ENCODE measurements at regions not wholly inside any gene's neighbourhood (a gene's known extent, or its start where the extent isn't known, plus 50 kb on each side); places are given as distances from the start of the nearest gene placed in this dataset.
"Not testable (repeated sequence)": the region's sequence is repeated elsewhere in the genome, so short reads cannot be mapped to it uniquely, and the experiment has no call there.

DNA sequence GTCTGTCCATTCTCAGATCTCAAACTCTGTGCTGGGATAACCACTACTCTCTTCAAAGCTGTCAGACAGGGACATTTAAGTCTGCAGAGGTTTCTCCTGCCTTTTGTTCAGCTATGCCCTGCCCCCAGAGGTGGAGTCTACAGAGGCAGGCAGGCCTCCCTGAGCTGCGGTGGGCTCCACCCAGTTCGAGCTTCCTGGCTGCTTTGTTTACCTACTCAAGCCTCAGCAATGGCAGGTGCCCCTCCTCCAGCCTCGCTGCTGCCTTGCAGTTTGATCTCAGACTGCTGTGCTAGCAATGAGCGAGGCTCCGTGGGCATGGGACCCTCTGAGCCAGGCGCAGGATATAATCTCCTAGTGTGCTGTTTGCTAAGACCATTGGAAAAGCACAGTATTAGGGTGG lies 53.1 kb upstream of the HUNK start:
- DNase-seq (ENCODE audit: low spot score) = not testable (repeated sequence)

DNA sequence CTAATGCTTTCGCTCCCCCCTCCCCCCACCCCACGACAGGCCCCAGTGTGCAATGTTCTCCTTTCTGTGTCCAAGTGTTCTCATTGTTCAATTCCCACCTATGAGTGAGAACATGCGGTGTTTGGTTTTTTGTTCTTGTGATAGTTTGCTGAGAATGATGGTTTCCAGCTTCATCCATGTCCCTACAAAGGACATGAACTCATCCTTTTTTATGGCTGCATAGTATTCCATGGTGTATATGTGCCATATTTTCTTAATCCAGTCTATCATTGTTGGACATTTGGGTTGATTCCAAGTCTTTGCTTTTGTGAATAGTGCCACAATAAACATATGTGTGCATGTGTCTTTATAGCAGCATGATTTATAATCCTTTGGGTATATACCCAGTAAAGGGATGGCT lies 58.5 kb upstream of the HUNK start:
- DNase-seq (ENCODE audit: low spot score) = not testable (repeated sequence)

DNA sequence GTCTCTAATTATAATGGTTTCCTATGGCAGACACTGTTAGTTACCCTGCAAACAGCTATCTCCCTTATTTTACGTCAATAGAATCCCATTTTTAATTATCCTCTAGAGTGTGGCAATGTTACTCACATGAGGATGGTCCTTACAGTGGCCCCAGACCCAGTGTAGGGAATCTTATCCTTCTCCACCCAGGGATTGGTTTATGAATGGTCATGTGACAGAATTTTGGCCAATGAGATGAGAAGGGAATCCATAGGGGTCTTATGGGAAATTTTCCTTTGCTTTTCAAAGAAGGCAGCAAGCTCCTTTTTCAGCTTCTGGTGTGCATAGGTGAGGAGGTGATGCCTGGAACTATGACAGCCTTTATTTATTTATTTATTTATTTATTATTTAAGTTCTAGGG lies 59.0 kb upstream of the HUNK start:
- DNase-seq (ENCODE audit: low spot score) = no peak

DNA sequence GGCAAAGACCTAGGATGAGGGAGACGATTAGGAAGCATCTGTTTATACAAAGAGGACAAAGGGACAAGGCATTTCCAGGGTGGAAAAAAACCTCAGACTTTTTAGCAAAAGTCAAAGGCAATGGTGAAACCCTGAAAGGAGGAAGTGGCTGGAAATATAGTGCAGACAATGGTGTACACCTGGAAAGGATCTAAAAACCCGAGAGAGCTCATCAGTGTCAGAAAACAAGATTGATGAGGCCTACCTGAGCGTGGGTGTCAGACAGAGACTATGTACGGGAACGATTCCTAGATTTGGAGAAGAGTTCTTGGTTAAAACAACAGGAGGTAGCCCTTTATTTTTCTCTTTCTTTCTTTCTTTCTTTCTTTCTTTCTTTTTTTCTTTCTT lies 68.8 kb upstream of the HUNK start:
- no peak for DNase-seq (ENCODE audit: low spot score)

DNA sequence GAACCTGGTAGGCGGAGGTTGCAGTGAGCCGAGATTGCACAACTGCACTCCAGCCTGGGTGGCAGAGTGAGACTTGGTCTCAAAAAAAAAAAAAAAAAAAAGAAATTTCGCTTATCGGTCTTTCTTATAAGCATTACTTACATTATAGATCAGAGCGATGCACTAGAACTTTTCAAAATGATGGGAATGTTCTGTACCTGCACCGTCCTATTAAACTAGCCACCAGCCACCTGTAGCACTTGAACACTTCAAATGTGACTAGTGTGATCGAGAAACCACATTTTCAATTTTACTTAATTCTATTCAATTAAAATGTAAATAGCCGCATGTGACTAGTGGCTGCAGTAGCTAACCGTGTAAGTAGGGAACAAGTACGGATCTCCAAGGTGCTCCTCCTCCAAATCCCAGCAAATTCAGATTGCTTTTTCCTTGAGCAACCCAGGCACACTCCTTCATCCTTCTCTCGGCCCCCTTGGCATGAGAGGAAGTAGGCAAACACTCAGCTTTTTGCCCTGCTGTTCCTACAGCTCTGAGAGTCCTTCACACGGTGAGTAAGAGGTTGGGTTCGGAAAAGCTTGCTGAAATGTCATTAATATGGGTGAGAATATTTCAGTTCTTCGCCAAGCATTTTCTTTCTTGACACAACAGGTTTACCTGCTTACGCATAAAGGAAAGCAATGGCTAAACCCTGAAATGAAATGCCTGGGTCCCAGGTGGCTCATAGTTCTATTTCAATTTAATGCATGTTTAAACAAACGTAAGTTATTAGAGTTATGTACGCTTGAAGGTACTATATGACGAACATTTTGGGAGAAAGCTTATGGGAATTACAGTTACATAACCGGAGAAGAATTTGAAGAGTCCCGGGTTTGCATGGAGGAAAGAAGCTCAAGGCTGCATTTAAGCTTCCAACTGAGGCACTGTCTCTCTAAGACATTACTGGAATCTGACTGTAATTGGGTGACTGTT lies 69.5 kb upstream of the HUNK start:
- DNase-seq (ENCODE audit: low spot score) = no peak

DNA sequence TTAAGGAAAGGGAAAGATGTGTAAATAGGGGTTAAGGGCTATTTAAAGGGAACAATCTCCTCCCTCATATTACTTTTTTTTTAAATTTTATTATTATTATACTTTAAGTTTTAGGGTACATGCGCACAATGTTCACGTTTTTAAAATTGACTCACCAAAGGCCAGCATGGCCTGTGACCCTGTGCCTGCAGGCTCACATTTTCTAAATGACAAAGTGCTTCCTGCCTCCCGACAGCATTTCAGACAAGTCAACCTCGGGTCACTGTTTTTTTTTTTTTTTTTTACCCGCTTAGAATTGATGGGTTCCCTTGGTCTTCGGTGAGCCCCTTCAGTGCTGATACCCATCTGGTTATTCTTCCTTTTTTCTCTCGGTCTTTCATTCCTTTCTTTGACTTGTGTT lies 70.4 kb upstream of the SCAF4 start:
- DNase-seq (ENCODE audit: low spot score) = peak; percentile 10

DNA sequence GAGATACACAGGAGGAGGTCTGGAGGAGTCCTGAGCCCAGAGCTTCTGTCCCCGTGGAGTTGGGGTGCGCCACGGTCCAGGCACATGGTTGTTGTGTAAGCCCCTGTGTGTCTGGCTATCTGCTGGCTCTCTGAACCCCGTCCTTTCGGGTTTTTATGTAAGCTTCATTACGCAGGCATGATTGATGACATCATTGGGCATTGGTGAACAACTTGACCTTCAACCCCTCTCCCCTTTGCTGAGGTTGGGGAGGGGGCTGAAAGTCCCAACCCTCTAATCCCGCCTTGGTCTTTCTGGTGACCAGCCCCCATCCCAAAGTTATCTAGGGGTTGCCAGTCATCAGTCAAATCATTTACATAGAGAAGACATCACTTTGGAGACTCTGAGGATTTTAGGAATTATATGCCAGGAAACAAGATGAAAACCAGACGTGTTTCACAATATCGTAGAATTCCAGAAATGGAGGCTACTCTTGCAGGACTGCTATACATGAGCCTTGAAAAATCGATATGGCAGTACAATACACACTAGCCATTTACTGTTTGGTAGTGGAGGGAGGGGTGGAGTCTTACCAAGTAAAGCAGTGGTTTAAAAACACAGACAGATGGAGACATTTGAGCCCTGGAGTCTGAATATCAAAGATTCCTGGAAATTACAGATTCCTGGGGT lies 69.8 kb upstream of the SCAF4 start:
- no peak for DNase-seq (ENCODE audit: low spot score)

DNA sequence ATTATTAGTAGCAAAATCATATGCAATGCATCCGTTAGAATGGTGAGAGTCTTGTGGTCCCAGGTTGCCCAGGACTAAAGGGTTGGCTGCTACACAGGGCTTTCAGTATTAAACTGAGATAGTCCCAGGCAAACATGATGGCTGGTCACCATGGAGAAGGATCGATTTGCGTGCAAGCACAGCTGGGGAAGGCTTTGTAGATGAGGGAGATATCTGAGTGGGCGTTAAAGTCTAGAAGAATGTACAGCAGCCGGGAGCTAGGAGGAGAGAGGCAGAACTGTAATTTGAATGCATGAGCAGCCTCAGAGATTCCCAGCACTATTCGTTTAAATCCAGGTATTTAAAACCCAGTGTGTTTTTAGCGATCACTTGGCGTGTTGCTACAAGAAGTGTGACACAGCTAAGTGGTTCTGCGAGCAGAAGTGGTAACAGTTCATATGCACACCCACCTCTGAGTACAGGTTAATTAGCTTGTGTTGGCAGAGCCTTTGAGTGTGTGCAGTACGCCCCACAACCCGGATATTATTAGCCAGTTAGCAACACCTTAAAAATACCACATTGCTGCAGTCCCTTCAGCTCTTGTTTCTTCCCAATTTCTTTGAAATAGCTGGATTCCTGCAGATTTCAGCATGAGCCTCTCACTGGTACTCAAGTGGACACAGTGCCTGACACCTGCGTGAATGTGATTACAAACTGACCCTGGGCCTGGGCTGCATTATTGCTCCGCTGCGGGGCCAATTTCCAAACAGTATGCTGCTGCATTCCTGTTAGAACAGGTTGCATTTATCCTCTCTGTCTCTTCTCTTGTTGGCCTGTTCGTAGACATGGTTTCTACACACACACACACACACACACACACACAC lies 67.2 kb upstream of the SCAF4 start:
- no peak for DNase-seq (ENCODE audit: low spot score)

DNA sequence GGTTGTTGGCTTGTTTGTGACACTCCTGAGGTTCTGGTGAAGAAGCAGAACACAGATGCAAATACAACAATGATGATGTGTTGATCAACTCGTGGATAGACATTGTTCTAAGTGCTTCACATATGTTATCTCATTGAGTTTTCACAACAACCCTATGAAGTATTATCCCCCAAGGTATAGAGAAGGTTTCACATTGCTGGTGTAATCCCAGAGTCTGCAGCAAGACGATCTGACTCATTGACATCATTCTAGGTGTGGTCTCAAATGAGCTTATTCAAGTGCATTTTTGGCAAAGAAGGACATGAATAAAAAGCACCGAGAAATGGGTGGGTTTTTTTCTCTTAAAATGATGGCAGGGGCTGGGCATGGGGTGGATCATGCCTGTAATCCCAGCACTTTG lies 64.1 kb upstream of the SCAF4 start:
- no peak for DNase-seq (ENCODE audit: low spot score)

DNA sequence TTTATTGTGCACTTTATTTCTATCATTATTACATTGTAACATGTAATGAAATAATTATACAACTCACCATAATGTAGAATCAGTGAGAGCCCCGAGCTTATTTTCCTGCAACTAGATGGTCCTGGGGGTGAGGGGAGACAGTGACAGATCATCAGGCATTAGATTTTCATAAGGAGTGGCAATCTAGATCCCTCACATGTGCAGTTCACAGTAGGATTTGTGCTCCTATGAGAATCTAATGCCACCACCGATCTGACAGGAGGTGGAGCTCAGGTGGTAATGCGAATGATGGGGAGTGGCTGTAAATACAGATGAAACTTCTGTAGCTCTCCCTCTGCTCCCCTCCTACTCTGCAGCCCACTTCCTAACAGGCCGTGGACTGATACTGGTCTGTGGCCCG lies 58.5 kb upstream of the SCAF4 start:
- not testable (repeated sequence) for DNase-seq (ENCODE audit: low spot score)

DNA sequence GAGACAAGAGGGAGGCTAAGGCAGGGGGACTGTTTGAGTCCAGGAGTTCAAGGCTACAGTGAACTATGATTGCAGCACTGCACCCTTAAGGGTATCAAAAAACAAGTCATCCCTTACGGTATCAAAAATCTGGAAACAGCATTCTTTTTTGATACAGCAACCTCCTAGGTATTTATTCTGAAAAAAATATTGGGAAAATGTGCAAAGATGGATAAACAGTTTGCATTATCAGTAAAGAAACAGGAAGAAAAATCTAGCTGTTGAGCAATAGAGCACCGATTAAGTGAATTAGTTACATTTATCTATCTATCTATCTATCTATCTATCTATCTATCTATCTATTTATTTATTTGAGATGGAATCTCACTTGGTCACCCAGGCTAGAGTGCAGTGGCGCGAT lies 56.7 kb upstream of the SCAF4 start:
- DNase-seq (ENCODE audit: low spot score) = no peak

DNA sequence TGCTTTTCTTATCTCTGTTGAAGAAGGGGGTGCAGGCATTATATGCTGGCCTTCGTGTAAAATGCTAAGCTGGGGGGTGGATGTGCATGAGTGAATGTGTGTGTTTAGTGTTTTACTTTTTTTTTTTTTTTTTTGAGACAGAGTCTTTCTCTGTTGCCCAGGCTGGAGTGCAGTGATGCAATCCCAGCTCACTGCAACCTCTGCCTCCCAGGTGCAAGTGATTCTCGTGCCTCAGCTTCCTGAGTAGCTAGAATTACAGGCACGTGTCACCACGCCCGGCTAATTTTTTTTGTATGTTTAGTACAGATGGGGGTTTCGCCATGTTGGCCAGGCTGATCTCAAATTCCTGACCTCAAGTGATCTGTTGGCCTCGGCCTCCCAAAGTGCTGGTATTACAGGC lies 55.8 kb upstream of the SCAF4 start:
- DNase-seq (ENCODE audit: low spot score) = not testable (repeated sequence)

DNA sequence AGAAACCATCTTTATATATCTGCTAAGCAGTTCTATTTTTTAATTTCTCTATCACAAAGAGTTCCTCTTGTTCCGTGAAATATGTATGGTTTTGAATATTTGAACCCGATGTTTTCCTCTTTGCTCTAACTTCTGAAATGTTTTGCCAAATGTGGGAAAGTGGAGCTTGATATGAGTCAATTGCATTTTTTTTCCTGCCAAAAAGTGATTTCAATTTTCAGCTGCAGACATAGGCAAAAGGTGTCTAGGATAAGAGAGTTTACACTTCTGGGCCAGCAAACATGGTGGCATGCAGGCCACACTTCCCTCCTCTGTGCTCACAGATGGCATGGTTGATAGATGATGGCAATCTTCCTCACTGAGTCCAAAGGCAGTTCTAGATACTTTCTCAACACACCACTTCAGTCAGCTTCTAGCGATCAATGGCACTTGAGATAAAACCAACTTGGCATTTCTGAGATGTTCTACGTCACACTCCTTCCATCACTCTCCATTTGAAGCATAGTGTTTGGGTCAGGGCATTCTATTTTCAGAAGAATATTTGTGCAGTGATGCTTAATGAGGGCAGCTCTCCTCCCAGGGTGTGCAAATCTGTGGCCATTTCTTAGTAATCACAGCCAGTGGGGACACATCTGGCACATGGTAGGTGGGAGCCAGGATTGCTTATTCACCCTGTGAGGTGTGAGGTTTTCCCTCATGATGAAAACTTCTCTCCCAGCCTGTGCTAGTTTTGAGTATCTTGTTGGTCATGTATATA lies 54.4 kb upstream of the SCAF4 start:
- DNase-seq (ENCODE audit: low spot score) = no peak

DNA sequence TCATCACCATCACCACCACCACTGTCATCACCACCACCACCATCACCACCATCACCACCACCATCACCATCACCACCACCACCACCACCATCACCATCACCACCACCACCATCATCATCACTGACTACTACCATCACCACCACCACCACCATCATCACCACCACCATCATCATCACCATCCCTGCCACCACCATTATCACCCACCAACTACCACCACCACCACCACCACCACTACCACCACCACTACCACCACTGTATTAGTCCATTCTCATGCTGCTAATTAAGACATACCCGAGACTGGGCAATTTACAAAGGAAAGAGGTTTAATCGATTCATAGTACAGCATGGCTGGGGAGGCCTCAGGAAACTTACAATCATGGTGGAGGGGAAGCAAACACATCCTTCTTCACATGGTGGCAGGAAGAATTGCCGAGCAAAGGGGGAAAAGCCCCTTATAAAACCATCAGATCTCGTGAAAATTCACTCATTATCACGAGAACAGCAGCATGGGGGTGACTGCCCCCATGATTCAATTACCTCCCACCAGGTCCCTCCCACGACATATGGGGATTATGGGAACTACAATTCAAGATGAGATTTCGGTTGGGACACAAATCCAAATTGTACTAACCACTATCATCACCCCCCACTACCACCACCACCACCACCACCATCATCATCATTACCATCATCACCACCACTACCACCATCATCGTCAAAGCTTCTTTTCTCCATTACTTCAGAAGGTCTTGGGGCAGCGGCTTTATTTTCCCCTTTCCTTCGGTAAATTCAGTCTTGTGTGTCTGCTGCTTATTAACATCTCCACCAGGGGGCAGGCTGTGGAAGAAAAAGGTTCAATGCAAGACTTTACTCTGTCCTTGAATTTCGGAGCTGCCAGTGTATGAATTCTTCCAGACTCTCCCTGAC lies 53.6 kb upstream of the SCAF4 start:
- DNase-seq (ENCODE audit: low spot score) = peak; percentile 63

DNA sequence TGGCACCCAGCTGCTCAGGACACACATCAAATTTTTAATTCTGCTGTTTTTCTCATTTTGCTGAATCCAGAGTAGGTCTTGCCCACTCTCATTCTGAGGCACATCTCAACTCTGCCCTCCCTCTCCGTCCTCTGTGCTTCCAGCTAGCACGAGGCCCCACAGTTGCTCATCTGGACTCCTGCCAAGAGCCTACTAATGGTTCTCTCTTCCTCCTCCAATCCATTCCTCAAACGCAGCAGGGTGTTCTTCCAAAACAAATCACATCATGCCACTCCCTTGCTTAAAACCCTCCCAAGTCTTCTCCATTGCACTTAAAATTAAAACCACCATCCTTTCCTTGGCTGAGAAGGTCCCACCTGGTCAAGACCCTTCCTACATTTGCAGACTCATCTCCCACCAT lies 49.8 kb upstream of the SCAF4 start:
- DNase-seq (ENCODE audit: low spot score) = no peak
